IMR-90 (cell line): ENCODE measurements at regions not wholly inside any gene's neighbourhood (a gene's known extent, or its start where the extent isn't known, plus 50 kb on each side); places are given as distances from the start of the nearest gene placed in this dataset.

ENCODE experiments used
- ATAC-seq: fragments of 200-7000 bp; cut with Tn5 transposase; 2 replicates; pipeline ENCODE4 v1.9.1; 2020; ENCODE audit warnings: low read depth, mild to moderate bottlenecking, moderate library complexity
- BruUV-seq: library from RNA; stranded (reverse); fragments of 400-500 nt; replicated peaks from 2 replicates; lab custom pipeline; 2021; lab: Mats Ljungman, UMichigan
- CTCF ChIA-PET: fragments of 300-600 bp; formaldehyde crosslinking; extraction: SDS; loops from one replicate; lab custom pipeline; 2021; ENCODE audit warnings: antibody characterized with exemption; lab: Yijun Ruan, JAX
- POLR2A ChIA-PET: fragments of 300-600 bp; sonication (Branson Sonifier 250); formaldehyde crosslinking; loops from one replicate; lab custom pipeline; 2022; ENCODE audit warnings: antibody characterized with exemption; ENCODE audit not compliant: unreplicated experiment; lab: Charles Lee
- DNase-seq: peaks from one replicate; pipeline ENCODE4 v3.0.0; 2013
- H2AFZ ChIP-seq: replicated peaks from 2 replicates; pipeline ENCODE3; 2013; ENCODE audit warnings: low read length, mild to moderate bottlenecking; ENCODE audit not compliant: poor library complexity
- H2AK5ac ChIP-seq: 2 replicates; pipeline ENCODE4 v1.6.1; 2013; ENCODE audit warnings: low read depth, low read length, inconsistent platforms
- H2AK9ac ChIP-seq: replicated peaks from 2 replicates; pipeline ENCODE3; 2013; ENCODE audit warnings: mild to moderate bottlenecking, low read depth, low read length, moderate library complexity; ENCODE audit not compliant: poor library complexity
- H2BK120ac ChIP-seq: 2 replicates; pipeline ENCODE4 v1.6.1; 2013; ENCODE audit warnings: low read depth, low read length, inconsistent platforms
- H2BK15ac ChIP-seq: 3 replicates; pipeline ENCODE4 v1.6.1; 2013; ENCODE audit warnings: low read depth, low read length, inconsistent platforms
- H2BK20ac ChIP-seq: 2 replicates; pipeline ENCODE4 v1.6.1; 2013; ENCODE audit warnings: low read depth, mild to moderate bottlenecking, inconsistent platforms, low read length, moderate library complexity
- H2BK5ac ChIP-seq: 2 replicates; pipeline ENCODE4 v1.6.1; 2013; ENCODE audit warnings: mild to moderate bottlenecking, low read depth, low read length, inconsistent platforms; ENCODE audit not compliant: poor library complexity, severe bottlenecking
- H3K14ac ChIP-seq: replicated peaks from 2 replicates; pipeline ENCODE4 v1.6.1; 2013; ENCODE audit warnings: low read depth, low read length, inconsistent platforms
- H3K18ac ChIP-seq: 2 replicates; pipeline ENCODE4 v1.6.1; 2013; ENCODE audit warnings: low read depth, low read length, control low read depth
- H3K23ac ChIP-seq: 2 replicates; pipeline ENCODE4 v1.6.1; 2013; ENCODE audit warnings: low read depth, low read length, inconsistent platforms
- H3K27ac ChIP-seq: 2 replicates; pipeline ENCODE4 v1.5.1; 2013; ENCODE audit warnings: mild to moderate bottlenecking, control low read depth, low read length; ENCODE audit not compliant: insufficient read depth
- H3K27me3 ChIP-seq: 2 replicates; pipeline ENCODE4 v1.6.1; 2013; ENCODE audit warnings: low read length; ENCODE audit not compliant: control insufficient read depth, insufficient read depth
- H3K36me3 ChIP-seq: 2 replicates; pipeline ENCODE4 v1.6.1; 2013; ENCODE audit warnings: low read length, mixed read lengths; ENCODE audit not compliant: control insufficient read depth, insufficient read depth
- H3K4ac ChIP-seq: 2 replicates; pipeline ENCODE4 v1.6.1; 2013; ENCODE audit warnings: low read depth, low read length, inconsistent platforms
- H3K4me1 ChIP-seq: 2 replicates; pipeline ENCODE4 v1.6.1; 2013; ENCODE audit warnings: low read length, mixed read lengths; ENCODE audit not compliant: control insufficient read depth, insufficient read depth
- H3K4me2 ChIP-seq: 2 replicates; pipeline ENCODE4 v1.6.1; 2013; ENCODE audit warnings: low read depth, mild to moderate bottlenecking, control low read depth, low read length, moderate library complexity
- H3K4me3 ChIP-seq: 2 replicates; pipeline ENCODE4 v1.5.1; 2013; ENCODE audit warnings: low read depth, mild to moderate bottlenecking, control low read depth, low read length, moderate library complexity; ENCODE audit not compliant: insufficient read depth
- H3K56ac ChIP-seq: 2 replicates; pipeline ENCODE4 v1.6.1; 2013; ENCODE audit warnings: low read length, inconsistent platforms; ENCODE audit not compliant: insufficient read depth; ENCODE audit errors: extremely low read depth
- H3K79me1 ChIP-seq, 2 experiments: 2 replicates each; pipeline ENCODE4 v1.6.1; 2013; ENCODE audit warnings: low read length in 2 of 2, inconsistent platforms in 1 of 2, low read depth in 1 of 2
- H3K9ac ChIP-seq: 2 replicates; pipeline ENCODE4 v1.6.1; 2013; ENCODE audit warnings: low read depth, low read length, control low read depth
- H3K9me1 ChIP-seq: 2 replicates; pipeline ENCODE4 v1.6.1; 2013; ENCODE audit warnings: low read length, inconsistent platforms; ENCODE audit not compliant: insufficient read depth
- H3K9me3 ChIP-seq: 2 replicates; pipeline ENCODE4 v1.6.1; 2013; ENCODE audit warnings: low read length; ENCODE audit not compliant: control insufficient read depth, insufficient read depth
- H4K20me1 ChIP-seq: 2 replicates; pipeline ENCODE4 v1.6.1; 2013; ENCODE audit warnings: low read length, inconsistent platforms; ENCODE audit not compliant: insufficient read depth
- H4K5ac ChIP-seq: 2 replicates; pipeline ENCODE4 v1.6.1; 2013; ENCODE audit warnings: mild to moderate bottlenecking, low read depth, low read length, control low read depth
- H4K8ac ChIP-seq, 2 experiments: 2 replicates each; pipeline ENCODE4 v1.6.1; 2013; ENCODE audit warnings: low read depth in 2 of 2, low read length in 2 of 2, control low read depth in 1 of 2, inconsistent platforms in 1 of 2
- H4K91ac ChIP-seq: 2 replicates; pipeline ENCODE4 v1.6.1; 2013; ENCODE audit warnings: low read depth, low read length, inconsistent platforms; ENCODE audit not compliant: insufficient read depth
- BHLHE40 ChIP-seq: fragments of 150-350 bp; IDR thresholded peaks from 2 replicates; pipeline ENCODE4 v1.6.1; 2016; ENCODE audit warnings: mild to moderate bottlenecking, low read depth, low read length
- CEBPB ChIP-seq: IDR thresholded peaks from 2 replicates; pipeline ENCODE4 v1.6.1; 2012; ENCODE audit warnings: low read depth, low read length, improper control_type of control experiment
- CHD1 ChIP-seq: IDR thresholded peaks from 2 replicates; pipeline ENCODE4 v1.6.1; 2012; ENCODE audit warnings: low read depth, low read length, improper control_type of control experiment
- ELK1 ChIP-seq: fragments of 150-350 bp; IDR thresholded peaks from 2 replicates; pipeline ENCODE4 v1.6.1; 2016; ENCODE audit warnings: low read depth, mild to moderate bottlenecking, low read length, moderate library complexity, borderline replicate concordance
- FOS ChIP-seq: fragments of 150-350 bp; IDR thresholded peaks from 2 replicates; pipeline ENCODE4 v1.6.1; 2016; ENCODE audit warnings: low read depth, low read length
- MAFK ChIP-seq: IDR thresholded peaks from 2 replicates; pipeline ENCODE4 v1.6.1; 2012; ENCODE audit warnings: low read depth, low read length, improper control_type of control experiment
- MAZ ChIP-seq: IDR thresholded peaks from 2 replicates; pipeline ENCODE4 v1.6.1; 2012; ENCODE audit warnings: low read depth, mild to moderate bottlenecking, low read length, improper control_type of control experiment, moderate library complexity, borderline replicate concordance
- MXI1 ChIP-seq: IDR thresholded peaks from 2 replicates; pipeline ENCODE4 v1.6.1; 2012; ENCODE audit warnings: low read depth, mild to moderate bottlenecking, low read length, moderate library complexity, borderline replicate concordance
- NFE2L2 ChIP-seq: fragments of 150-350 bp; IDR thresholded peaks from 2 replicates; pipeline ENCODE4 v1.6.1; 2016; ENCODE audit warnings: low read depth, mild to moderate bottlenecking, low read length
- POLR2A ChIP-seq: IDR thresholded peaks from 2 replicates; pipeline ENCODE4 v1.6.1; 2012; ENCODE audit warnings: mild to moderate bottlenecking, low read depth, low read length
- RAD21 ChIP-seq: IDR thresholded peaks from 2 replicates; pipeline ENCODE4 v1.6.1; 2012; ENCODE audit warnings: low read length, improper control_type of control experiment
- RCOR1 ChIP-seq: IDR thresholded peaks from 2 replicates; pipeline ENCODE4 v1.6.1; 2012; ENCODE audit warnings: mild to moderate bottlenecking, low read length, improper control_type of control experiment; ENCODE audit not compliant: insufficient replicate concordance
- RFX5 ChIP-seq: IDR thresholded peaks from 2 replicates; pipeline ENCODE4 v1.8.0; 2012; ENCODE audit warnings: low read depth, mild to moderate bottlenecking, low read length, moderate library complexity
- SMC3 ChIP-seq: fragments of 150-350 bp; IDR thresholded peaks from 2 replicates; pipeline ENCODE4 v1.6.1; 2016; ENCODE audit warnings: low read depth, mild to moderate bottlenecking, antibody characterized with exemption, low read length, moderate library complexity
- WGBS, 2 experiments: methylation state at CpG; one replicate each; pipeline versions ENCODE4 v1.1.5 to v1.1.7; 2013; ENCODE audit warnings: missing lambda C conversion rate in 2 of 2; ENCODE audit not compliant: insufficient read length in 1 of 2; ENCODE audit errors: extremely low coverage in 2 of 2; 5-methylcytosine and 5-hydroxymethylcytosine counted together
- dilution Hi-C: fragments of 300-500 bp; cut with HindIII; formaldehyde crosslinking; loops from one replicate; pipeline ENCODE4 v1.14.3; 2018; ENCODE audit warnings: low sequenced_read_pairs; ENCODE audit not compliant: unreplicated experiment
- in situ Hi-C: fragments of 300-500 bp; cut with MboI; formaldehyde crosslinking; loops from 3 replicates; pipeline ENCODE4 v1.14.3; 2019; ENCODE audit warnings: low sequenced_read_pairs, inconsistent platforms, mixed read lengths
- intact Hi-C: fragments of 100-400 bp; cut with micrococcal nuclease; formaldehyde crosslinking; loops from 2 replicates; pipeline ENCODE4 v1.10.0; 2022
- TF ChIP-seq, protein P1 (sequence below): fragments of 150-350 bp; IDR thresholded peaks from 2 replicates; pipeline ENCODE4 v1.6.1; 2017; ENCODE audit warnings: mild to moderate bottlenecking, antibody characterized with exemption, low read length, low read depth
- TF ChIP-seq, protein P2 (sequence below): conservative IDR thresholded peaks from 2 replicates; pipeline ENCODE4 v1.5.1; 2012; ENCODE audit warnings: mild to moderate bottlenecking, low read depth, low read length, improper control_type of control experiment

- in situ Hi-C loops (no loop called here), dilution Hi-C loops (no loop called here), intact Hi-C loops (no loop called here)
- no peak overlapping the region for H3K14ac ChIP-seq
- no peaks in the 10 kb centered on the region for H3K79me1 ChIP-seq
- 20% methylated on average over 2 of the region's 4 CpGs; no CpG with 5 or more reads in 1 of the 2 experiments for WGBS, 2 experiments
- no peak overlapping the region for H3K4ac ChIP-seq
- no peak overlapping the region for H4K5ac ChIP-seq
- H2BK20ac ChIP-seq = no peak overlapping the region
- H3K9ac ChIP-seq = no peak overlapping the region
- H3K4me1 ChIP-seq = no peaks in the 10 kb centered on the region
- H3K56ac ChIP-seq = no peak overlapping the region
- no peak overlapping the region for H4K8ac ChIP-seq
- no peak overlapping the region for H2AK5ac ChIP-seq
- POLR2A ChIA-PET = no interaction called here
- no peak for TF ChIP-seq CEBPB
- no peak for TF ChIP-seq POLR2A
- TF ChIP-seq RFX5 = no peak
- TF ChIP-seq, protein P1, sequence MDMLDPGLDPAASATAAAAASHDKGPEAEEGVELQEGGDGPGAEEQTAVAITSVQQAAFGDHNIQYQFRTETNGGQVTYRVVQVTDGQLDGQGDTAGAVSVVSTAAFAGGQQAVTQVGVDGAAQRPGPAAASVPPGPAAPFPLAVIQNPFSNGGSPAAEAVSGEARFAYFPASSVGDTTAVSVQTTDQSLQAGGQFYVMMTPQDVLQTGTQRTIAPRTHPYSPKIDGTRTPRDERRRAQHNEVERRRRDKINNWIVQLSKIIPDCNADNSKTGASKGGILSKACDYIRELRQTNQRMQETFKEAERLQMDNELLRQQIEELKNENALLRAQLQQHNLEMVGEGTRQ = no peak
- no peak for TF ChIP-seq RCOR1
- TF ChIP-seq MAZ = no peak
- TF ChIP-seq SMC3 = no peak
- no peak for TF ChIP-seq CHD1
- TF ChIP-seq BHLHE40 = no peak
- TF ChIP-seq MAFK = no peak
- no peak for TF ChIP-seq RAD21
- no peak for TF ChIP-seq NFE2L2
- TF ChIP-seq FOS = no peak
- no peak for TF ChIP-seq ELK1
- TF ChIP-seq MXI1 = no peak
- TF ChIP-seq, protein P2, sequence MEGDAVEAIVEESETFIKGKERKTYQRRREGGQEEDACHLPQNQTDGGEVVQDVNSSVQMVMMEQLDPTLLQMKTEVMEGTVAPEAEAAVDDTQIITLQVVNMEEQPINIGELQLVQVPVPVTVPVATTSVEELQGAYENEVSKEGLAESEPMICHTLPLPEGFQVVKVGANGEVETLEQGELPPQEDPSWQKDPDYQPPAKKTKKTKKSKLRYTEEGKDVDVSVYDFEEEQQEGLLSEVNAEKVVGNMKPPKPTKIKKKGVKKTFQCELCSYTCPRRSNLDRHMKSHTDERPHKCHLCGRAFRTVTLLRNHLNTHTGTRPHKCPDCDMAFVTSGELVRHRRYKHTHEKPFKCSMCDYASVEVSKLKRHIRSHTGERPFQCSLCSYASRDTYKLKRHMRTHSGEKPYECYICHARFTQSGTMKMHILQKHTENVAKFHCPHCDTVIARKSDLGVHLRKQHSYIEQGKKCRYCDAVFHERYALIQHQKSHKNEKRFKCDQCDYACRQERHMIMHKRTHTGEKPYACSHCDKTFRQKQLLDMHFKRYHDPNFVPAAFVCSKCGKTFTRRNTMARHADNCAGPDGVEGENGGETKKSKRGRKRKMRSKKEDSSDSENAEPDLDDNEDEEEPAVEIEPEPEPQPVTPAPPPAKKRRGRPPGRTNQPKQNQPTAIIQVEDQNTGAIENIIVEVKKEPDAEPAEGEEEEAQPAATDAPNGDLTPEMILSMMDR = no peak
- no peak overlapping the region for H2AK9ac ChIP-seq
- H3K4me3 ChIP-seq = no peak overlapping the region
- no peak overlapping the region for H2AFZ ChIP-seq
- no peak overlapping the region for H3K18ac ChIP-seq
- H4K20me1 ChIP-seq = no peaks in the 10 kb centered on the region
- H3K36me3 ChIP-seq = no peaks in the 10 kb centered on the region
- H3K27ac ChIP-seq = no peak overlapping the region
- no peak overlapping the region for H3K4me2 ChIP-seq
- no peak for DNase-seq
- peaks cover 10% of the 10 kb centered on the region for H3K9me3 ChIP-seq
- H3K27me3 ChIP-seq = no peaks in the 10 kb centered on the region
- BruUV-seq = no TSS peak
- no peak overlapping the region for H4K91ac ChIP-seq
- H2BK15ac ChIP-seq = no peak overlapping the region
- H3K9me1 ChIP-seq = no peaks in the 10 kb centered on the region
- H3K23ac ChIP-seq = no peak overlapping the region
- H2BK5ac ChIP-seq = no peak overlapping the region
- no peak overlapping the region for H2BK120ac ChIP-seq
- no peak for ATAC-seq
- CTCF ChIA-PET = no interaction called here
These were observed 517.9 kb upstream of the PRR20A start for GRCh38 chr13:56622840-56623239.
